CD8-positive, alpha-beta memory T cell (primary cell): ENCODE measurements at regions not wholly inside any gene's neighbourhood (a gene's known extent, or its start where the extent isn't known, plus 50 kb on each side); places are given as distances from the start of the nearest gene placed in this dataset.

Experiments used
- CTCF ChIA-PET: fragments of 350-600 bp; sonication (Branson Sonifier 250); formaldehyde crosslinking; loops from one replicate; lab custom pipeline; 2021; ENCODE audit warnings: antibody characterized with exemption; lab: Charles Lee
- POLR2A ChIA-PET: fragments of 350-600 bp; sonication (Branson Sonifier 250); formaldehyde crosslinking; loops from one replicate; lab custom pipeline; 2021; ENCODE audit warnings: antibody characterized with exemption; lab: Charles Lee
- DNase-seq, 5 donors: peaks; one replicate each; pipeline versions ENCODE4 v3.0.0 to v3.0.0-alpha.2; 2020 to 2022; ENCODE audit warnings: mixed read lengths in 1 of 5
- H3K27ac ChIP-seq: one replicate; pipeline ENCODE4 v1.7.0; 2013; ENCODE audit warnings: low read depth, mild to moderate bottlenecking, low read length, moderate library complexity
- H3K27me3 ChIP-seq: 2 replicates; pipeline ENCODE4 v1.7.0; 2013; ENCODE audit warnings: low read length, mild to moderate bottlenecking; ENCODE audit not compliant: insufficient read depth, poor library complexity, severe bottlenecking
- H3K36me3 ChIP-seq: 2 replicates; pipeline ENCODE4 v1.7.0; 2013; ENCODE audit warnings: mild to moderate bottlenecking, low read length, moderate library complexity; ENCODE audit not compliant: insufficient read depth
- H3K4me1 ChIP-seq: 2 replicates; pipeline ENCODE4 v1.7.0; 2013; ENCODE audit warnings: mild to moderate bottlenecking, low read length, moderate library complexity; ENCODE audit not compliant: insufficient read depth
- H3K4me3 ChIP-seq: 2 replicates; pipeline ENCODE4 v1.7.0; 2013; ENCODE audit warnings: mild to moderate bottlenecking, low read length
- H3K9me3 ChIP-seq: 2 replicates; pipeline ENCODE4 v1.7.0; 2013; ENCODE audit warnings: mild to moderate bottlenecking, low read length
- H3K27ac Mint-ChIP-seq, 8 donors: one replicate each; pipeline ENCODE4 v1.8.0; 2020 to 2021; ENCODE audit warnings: mixed read lengths in 8 of 8, mild to moderate bottlenecking in 6 of 8, inconsistent platforms in 3 of 8, moderate library complexity in 3 of 8
- H3K27me3 Mint-ChIP-seq, 2 donors: one replicate each; pipeline ENCODE4 v1.8.0; 2020 to 2021; ENCODE audit warnings: mixed read lengths in 2 of 2, mild to moderate bottlenecking in 1 of 2, moderate library complexity in 1 of 2
- H3K36me3 Mint-ChIP-seq, 3 donors: one replicate each; pipeline ENCODE4 v1.8.0; 2020 to 2021; ENCODE audit warnings: mixed read lengths in 3 of 3, inconsistent platforms in 1 of 3, mild to moderate bottlenecking in 1 of 3
- H3K4me1 Mint-ChIP-seq, 3 donors: one replicate each; pipeline ENCODE4 v1.8.0; 2020 to 2021; ENCODE audit warnings: mixed read lengths in 3 of 3, inconsistent platforms in 1 of 3, mild to moderate bottlenecking in 1 of 3
- H3K4me3 Mint-ChIP-seq, 7 donors: one replicate each; pipeline ENCODE4 v1.8.0; 2020 to 2021; ENCODE audit warnings: mixed read lengths in 7 of 7, mild to moderate bottlenecking in 6 of 7, moderate library complexity in 4 of 7, inconsistent platforms in 2 of 7
- H3K9me3 Mint-ChIP-seq, 5 donors: one replicate each; pipeline ENCODE4 v1.8.0; 2020 to 2022; ENCODE audit warnings: mixed read lengths in 5 of 5, mild to moderate bottlenecking in 3 of 5, moderate library complexity in 2 of 5, inconsistent platforms in 1 of 5

- no peak overlapping the region for H3K4me3 Mint-ChIP-seq
Measured at GRCh38 chr3:19013879-19014278, 134.4 kb upstream of the KCNH8 start.

GRCh38 chr3:19012846-19013245, 135.5 kb upstream of the KCNH8 start:
- no peaks in the 10 kb centered on the region for H3K9me3 ChIP-seq
- Mint-ChIP-seq H3K4me1 (peaks cover 0 to 3% (median 0%) of the 10 kb centered on the region in 3 donors), H3K36me3 (no peaks in the 10 kb centered on the region), H3K27me3 (peaks cover 0 to 1% of the 10 kb centered on the region in 2 donors), H3K27ac (no peak overlapping the region), H3K4me3 (no peak overlapping the region), H3K9me3 (no peaks in the 10 kb centered on the region)
- H3K4me1 ChIP-seq, result no peaks in the 10 kb centered on the region
- ChIA-PET CTCF (no interaction called here), POLR2A (no interaction called here)
- no peak for DNase-seq
- no peak overlapping the region for H3K27ac ChIP-seq
- H3K27me3 ChIP-seq, result no peaks in the 10 kb centered on the region
- H3K36me3 ChIP-seq, result no peaks in the 10 kb centered on the region
- H3K4me3 ChIP-seq, result no peak overlapping the region

More at GRCh38 chr3:19013879-19014278, 134.4 kb upstream of the KCNH8 start:
- no peak overlapping the region for H3K27ac Mint-ChIP-seq
- peaks cover 0 to 3% (median 0%) of the 10 kb centered on the region in 3 donors for H3K4me1 Mint-ChIP-seq
- no peak for DNase-seq
- no peak overlapping the region for H3K4me3 ChIP-seq
- no peak overlapping the region for H3K27ac ChIP-seq
- no peaks in the 10 kb centered on the region for H3K9me3 ChIP-seq
- H3K36me3 Mint-ChIP-seq, result no peaks in the 10 kb centered on the region
- POLR2A ChIA-PET, result no interaction called here
- H3K27me3 Mint-ChIP-seq, result peaks cover 0 to 1% of the 10 kb centered on the region in 2 donors
- H3K27me3 ChIP-seq, result no peaks in the 10 kb centered on the region
- no peaks in the 10 kb centered on the region for H3K36me3 ChIP-seq
- H3K9me3 Mint-ChIP-seq, result no peaks in the 10 kb centered on the region
- CTCF ChIA-PET, result no interaction called here
- H3K4me1 ChIP-seq, result no peaks in the 10 kb centered on the region

GRCh38 chr3:19002606-19003005, 145.7 kb upstream of the KCNH8 start:
- H3K4me1 Mint-ChIP-seq, result no peaks in the 10 kb centered on the region
- POLR2A ChIA-PET, result no interaction called here
- H3K9me3 ChIP-seq, result no peaks in the 10 kb centered on the region
- no peak overlapping the region for H3K4me3 ChIP-seq
- H3K36me3 ChIP-seq, result no peaks in the 10 kb centered on the region
- no peak overlapping the region for H3K27ac Mint-ChIP-seq
- H3K27ac ChIP-seq, result no peak overlapping the region
- CTCF ChIA-PET, result no interaction called here
- no peaks in the 10 kb centered on the region for H3K4me1 ChIP-seq
- no peak overlapping the region for H3K4me3 Mint-ChIP-seq
- H3K27me3 ChIP-seq, result no peaks in the 10 kb centered on the region
- DNase-seq, result no peak
- H3K9me3 Mint-ChIP-seq, result peaks cover 0 to 1% (median 0%) of the 10 kb centered on the region in 5 donors
- H3K36me3 Mint-ChIP-seq, result no peaks in the 10 kb centered on the region
- peaks cover 1 to 4% of the 10 kb centered on the region in 2 donors for H3K27me3 Mint-ChIP-seq

- Mint-ChIP-seq H3K9me3 (peaks cover 0 to 5% (median 0%) of the 10 kb centered on the region in 5 donors), H3K36me3 (peaks cover 0 to 2% (median 0%) of the 10 kb centered on the region in 3 donors), H3K4me3 (no peak overlapping the region), H3K4me1 (no peaks in the 10 kb centered on the region), H3K27me3 (peaks cover 3 to 4% of the 10 kb centered on the region in 2 donors), H3K27ac (no peak overlapping the region)
- ChIA-PET CTCF (no interaction called here), POLR2A (no interaction called here)
- Histone ChIP-seq H3K36me3 (no peaks in the 10 kb centered on the region), H3K9me3 (no peaks in the 10 kb centered on the region), H3K27ac (no peak overlapping the region), H3K4me1 (no peaks in the 10 kb centered on the region), H3K4me3 (no peak overlapping the region), H3K27me3 (no peaks in the 10 kb centered on the region)
- no peak for DNase-seq
Measured at GRCh38 chr3:18998069-18998468, 150.2 kb upstream of the KCNH8 start.

- H3K4me1 ChIP-seq, result no peaks in the 10 kb centered on the region
- H3K36me3 ChIP-seq, result no peaks in the 10 kb centered on the region
- no peaks in the 10 kb centered on the region for H3K27me3 ChIP-seq
- POLR2A ChIA-PET, result no interaction called here
- DNase-seq, result no peak
- no peak overlapping the region for H3K27ac Mint-ChIP-seq
- peaks cover 0 to 2% (median 0%) of the 10 kb centered on the region in 3 donors for H3K36me3 Mint-ChIP-seq
- peaks cover 3 to 18% of the 10 kb centered on the region in 2 donors for H3K27me3 Mint-ChIP-seq
- H3K9me3 Mint-ChIP-seq, result peaks cover 0 to 5% (median 0%) of the 10 kb centered on the region in 5 donors
- H3K27ac ChIP-seq, result no peak overlapping the region
- no peaks in the 10 kb centered on the region for H3K9me3 ChIP-seq
- H3K4me3 Mint-ChIP-seq, result no peak overlapping the region
- no peak overlapping the region for H3K4me3 ChIP-seq
- H3K4me1 Mint-ChIP-seq, result peaks cover 0 to 9% (median 0%) of the 10 kb centered on the region in 3 donors
- CTCF ChIA-PET, result no interaction called here
Measured at GRCh38 chr3:18992709-18993108, 155.6 kb upstream of the KCNH8 start.

- Mint-ChIP-seq H3K4me3 (no peak overlapping the region), H3K27me3 (peaks cover 3 to 19% of the 10 kb centered on the region in 2 donors), H3K27ac (no peak overlapping the region), H3K4me1 (peaks cover 0 to 9% (median 0%) of the 10 kb centered on the region in 3 donors), H3K36me3 (no peaks in the 10 kb centered on the region), H3K9me3 (no peaks in the 10 kb centered on the region)
- Histone ChIP-seq H3K27me3 (no peaks in the 10 kb centered on the region), H3K4me1 (no peaks in the 10 kb centered on the region), H3K9me3 (no peaks in the 10 kb centered on the region), H3K36me3 (no peaks in the 10 kb centered on the region), H3K4me3 (no peak overlapping the region), H3K27ac (no peak overlapping the region)
- ChIA-PET CTCF (no interaction called here), POLR2A (no interaction called here)
- no peak for DNase-seq
Measured at GRCh38 chr3:18989237-18989795, 159.0 kb upstream of the KCNH8 start.

GRCh38 chr3:18988614-18989229, 159.6 kb upstream of the KCNH8 start:
- H3K36me3 ChIP-seq, result no peaks in the 10 kb centered on the region
- no peaks in the 10 kb centered on the region for H3K9me3 ChIP-seq
- peak in 2 of 5 donors; percentile 11 to 37 for DNase-seq
- CTCF ChIA-PET, result interaction anchor here (1.0 kb wide), 1 partner anchor 1094 kb away, joined by 4 read pairs; no protein-coding TSS in a partner anchor
- Mint-ChIP-seq H3K4me1 (peaks cover 0 to 9% (median 0%) of the 10 kb centered on the region in 3 donors), H3K36me3 (no peaks in the 10 kb centered on the region), H3K27ac (no peak overlapping the region), H3K9me3 (no peaks in the 10 kb centered on the region), H3K27me3 (peaks cover 3 to 19% of the 10 kb centered on the region in 2 donors), H3K4me3 (no peak overlapping the region)
- POLR2A ChIA-PET, result no interaction called here
- no peak overlapping the region for H3K27ac ChIP-seq
- no peaks in the 10 kb centered on the region for H3K4me1 ChIP-seq
- H3K4me3 ChIP-seq, result no peak overlapping the region
- H3K27me3 ChIP-seq, result no peaks in the 10 kb centered on the region

GRCh38 chr3:18987862-18988447, 160.4 kb upstream of the KCNH8 start:
- Histone ChIP-seq H3K27ac (no peak overlapping the region), H3K4me3 (no peak overlapping the region), H3K36me3 (no peaks in the 10 kb centered on the region), H3K9me3 (no peaks in the 10 kb centered on the region), H3K4me1 (no peaks in the 10 kb centered on the region), H3K27me3 (no peaks in the 10 kb centered on the region)
- ChIA-PET POLR2A (no interaction called here), CTCF (interaction anchor here (1.0 kb wide), 1 partner anchor 1093 kb away, joined by 4 read pairs; no protein-coding TSS in a partner anchor)
- DNase-seq, result no peak
- Mint-ChIP-seq H3K36me3 (no peaks in the 10 kb centered on the region), H3K27ac (no peak overlapping the region), H3K27me3 (peaks cover 3 to 19% of the 10 kb centered on the region in 2 donors), H3K4me1 (peaks cover 0 to 9% (median 0%) of the 10 kb centered on the region in 3 donors), H3K9me3 (no peaks in the 10 kb centered on the region), H3K4me3 (no peak overlapping the region)
